Keratinocyte (primary cell): ENCODE measurements at regions not wholly inside any gene's neighbourhood (a gene's known extent, or its start where the extent isn't known, plus 50 kb on each side); places are given as distances from the start of the nearest gene placed in this dataset.

Experiments used
- EZH2 ChIP-seq: IDR thresholded peaks from one replicate; pipeline ENCODE4 v1.6.1; 2012; ENCODE audit warnings: inconsistent platforms, mild to moderate bottlenecking, low read length, moderate library complexity
- TF ChIP-seq, protein P1 (sequence below), 3 experiments: IDR thresholded peaks in 1 of 3; conservative IDR thresholded peaks in 1 of 3; optimal IDR thresholded peaks in 1 of 3; 2 replicates in 2 of 3; 3 replicates in 1 of 3; pipeline versions ENCODE3 to v1.5.1; 2011; ENCODE audit warnings: low read length in 3 of 3, mild to moderate bottlenecking in 3 of 3, moderate library complexity in 2 of 3, control low read depth in 1 of 3, inconsistent platforms in 1 of 3; ENCODE audit not compliant: insufficient read depth in 2 of 3; ENCODE audit errors: extremely low read depth in 1 of 3

DNA sequence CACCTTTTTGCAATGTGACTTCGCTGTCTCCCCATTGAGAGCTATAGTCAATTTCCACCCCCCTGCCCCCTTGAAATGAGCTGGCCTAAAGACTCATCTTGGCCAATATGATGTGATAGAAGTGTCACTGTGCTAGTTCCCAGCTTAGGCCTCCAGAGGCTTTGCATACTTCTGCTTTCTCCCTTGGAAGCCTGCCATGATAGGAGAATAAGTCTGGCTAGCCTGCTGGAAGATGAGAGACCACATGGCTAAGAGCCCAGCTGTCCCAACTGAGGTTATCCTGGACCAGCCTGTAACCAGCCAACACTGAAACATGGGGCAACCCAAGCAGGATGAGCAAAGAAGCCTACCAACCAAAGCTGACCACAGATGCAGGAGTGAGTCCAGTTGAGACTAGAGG is 196.9 kb downstream of the GRIN2B start:
- TF ChIP-seq, protein P1, sequence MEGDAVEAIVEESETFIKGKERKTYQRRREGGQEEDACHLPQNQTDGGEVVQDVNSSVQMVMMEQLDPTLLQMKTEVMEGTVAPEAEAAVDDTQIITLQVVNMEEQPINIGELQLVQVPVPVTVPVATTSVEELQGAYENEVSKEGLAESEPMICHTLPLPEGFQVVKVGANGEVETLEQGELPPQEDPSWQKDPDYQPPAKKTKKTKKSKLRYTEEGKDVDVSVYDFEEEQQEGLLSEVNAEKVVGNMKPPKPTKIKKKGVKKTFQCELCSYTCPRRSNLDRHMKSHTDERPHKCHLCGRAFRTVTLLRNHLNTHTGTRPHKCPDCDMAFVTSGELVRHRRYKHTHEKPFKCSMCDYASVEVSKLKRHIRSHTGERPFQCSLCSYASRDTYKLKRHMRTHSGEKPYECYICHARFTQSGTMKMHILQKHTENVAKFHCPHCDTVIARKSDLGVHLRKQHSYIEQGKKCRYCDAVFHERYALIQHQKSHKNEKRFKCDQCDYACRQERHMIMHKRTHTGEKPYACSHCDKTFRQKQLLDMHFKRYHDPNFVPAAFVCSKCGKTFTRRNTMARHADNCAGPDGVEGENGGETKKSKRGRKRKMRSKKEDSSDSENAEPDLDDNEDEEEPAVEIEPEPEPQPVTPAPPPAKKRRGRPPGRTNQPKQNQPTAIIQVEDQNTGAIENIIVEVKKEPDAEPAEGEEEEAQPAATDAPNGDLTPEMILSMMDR (optimal IDR thresholded peaks at IDR 0.05 in 1 of 3, IDR thresholded peaks at IDR 0.05 in 1 of 3, conservative IDR thresholded peaks at IDR 0.05 in 1 of 3; ENCODE audit: extremely low read depth in 1 of 3, insufficient read depth in 2 of 3, low read length in 3 of 3), result no peak
- TF ChIP-seq EZH2, result no peak
